ENCODE measurements at regions not wholly inside any gene's neighbourhood (a gene's known extent, or its start where the extent isn't known, plus 50 kb on each side); places are given as distances from the start of the nearest gene placed in this dataset.
"Not testable (repeated sequence)": the region's sequence is repeated elsewhere in the genome, so short reads cannot be mapped to it uniquely, and the experiment has no call there.

DNA sequence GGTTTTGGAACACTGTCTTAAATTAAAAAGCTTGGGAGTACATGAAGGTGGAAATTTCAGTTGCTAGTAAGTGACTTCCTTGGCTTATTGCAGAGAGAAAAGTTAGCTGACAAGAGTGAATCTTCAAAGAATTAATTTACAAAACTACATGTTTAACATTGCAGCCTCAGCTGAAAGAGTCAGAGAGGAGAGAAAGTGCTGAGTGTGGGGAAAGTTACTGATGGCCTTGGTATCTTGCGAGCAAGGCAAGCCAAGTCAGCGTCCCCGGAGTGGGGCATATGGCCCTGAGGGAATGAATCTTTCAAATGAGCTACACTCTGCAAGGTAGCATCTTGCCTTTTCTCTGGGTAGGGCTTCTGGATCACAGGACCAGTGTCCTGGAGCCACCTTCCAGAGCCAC, 131.3 kb downstream of the LPIN1 start:
- FAIRE-seq (no peak), DNase-seq (ENCODE audit: insufficient read length, low spot score) (no peak)

DNA sequence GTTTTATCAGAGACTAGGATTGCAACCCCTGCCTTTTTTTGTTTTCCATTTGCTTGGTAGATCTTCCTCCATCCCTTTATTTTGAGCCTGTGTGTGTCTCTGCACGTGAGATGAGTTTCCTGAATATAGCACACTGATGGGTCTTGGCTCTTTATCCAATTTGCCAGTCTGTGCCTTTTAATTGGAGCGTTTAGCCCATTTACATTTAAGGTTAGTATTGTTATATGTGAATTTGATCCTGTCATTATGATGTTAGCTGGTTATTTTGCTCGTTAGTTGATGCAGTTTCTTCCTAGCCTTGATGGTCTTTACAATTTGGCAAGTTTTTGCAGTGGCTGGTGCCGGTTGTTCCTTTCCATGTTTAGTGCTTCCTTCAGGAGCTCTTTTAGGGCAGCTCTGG, 138.8 kb downstream of the LPIN1 start:
- FAIRE-seq; DNase-seq (ENCODE audit: insufficient read length, low spot score): not testable (repeated sequence)

DNA sequence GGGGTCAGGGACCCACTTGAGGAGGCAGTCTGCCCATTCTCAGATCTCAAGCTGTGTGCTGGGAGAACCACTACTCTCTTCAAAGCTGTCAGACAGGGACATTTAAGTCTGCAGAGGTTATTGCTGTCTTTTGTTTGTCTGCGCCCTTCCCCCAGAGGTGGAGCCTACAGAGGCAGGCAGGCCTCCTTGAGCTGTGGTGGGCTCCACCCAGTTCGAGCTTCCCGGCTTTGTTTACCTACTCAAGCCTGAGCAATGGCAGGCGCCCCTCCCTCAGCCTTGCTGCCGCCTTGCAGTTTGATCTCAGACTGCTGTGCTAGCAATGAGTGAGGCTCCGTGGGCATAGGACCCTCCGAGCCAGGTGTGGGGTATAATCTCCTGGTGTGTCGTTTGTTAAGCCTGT, 140.5 kb downstream of the LPIN1 start:
- DNase-seq (ENCODE audit: insufficient read length, low spot score); FAIRE-seq: not testable (repeated sequence)

DNA sequence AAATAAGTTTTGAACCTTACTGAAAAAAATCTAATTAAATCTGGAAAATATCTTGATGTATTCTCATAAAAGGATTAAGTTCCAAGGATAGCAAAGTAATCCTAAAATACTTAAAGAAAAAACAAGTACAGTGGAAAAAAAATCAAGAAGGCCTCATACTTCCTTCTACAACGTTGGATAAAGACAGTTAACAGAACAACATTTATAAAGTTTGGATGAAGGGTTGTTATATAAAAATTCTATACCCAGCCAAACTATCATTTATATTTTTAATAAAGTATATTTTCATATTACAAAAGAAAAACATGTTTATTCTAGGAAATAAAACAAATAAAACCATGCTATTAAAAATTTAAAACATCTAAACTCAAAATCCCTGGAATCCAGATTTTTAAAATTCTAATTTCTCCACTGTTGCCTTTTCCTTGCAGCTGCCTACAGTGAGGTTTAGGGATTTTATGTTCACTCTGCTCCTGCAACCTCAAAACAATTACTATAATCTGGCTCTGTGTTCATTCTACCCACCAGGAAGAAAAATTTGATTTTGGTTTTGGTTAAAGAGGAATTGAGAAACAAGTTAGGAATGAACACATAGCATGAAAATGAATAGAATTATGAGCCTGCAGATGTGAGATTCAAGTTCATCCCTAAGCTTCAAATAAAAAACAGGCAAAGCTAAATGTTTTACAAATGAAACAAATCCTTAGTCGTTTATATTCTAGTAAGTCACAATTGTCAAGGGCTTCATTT, 142.8 kb downstream of the LPIN1 start:
- FAIRE-seq: no peak
- DNase-seq (ENCODE audit: insufficient read length, low spot score): no peak

DNA sequence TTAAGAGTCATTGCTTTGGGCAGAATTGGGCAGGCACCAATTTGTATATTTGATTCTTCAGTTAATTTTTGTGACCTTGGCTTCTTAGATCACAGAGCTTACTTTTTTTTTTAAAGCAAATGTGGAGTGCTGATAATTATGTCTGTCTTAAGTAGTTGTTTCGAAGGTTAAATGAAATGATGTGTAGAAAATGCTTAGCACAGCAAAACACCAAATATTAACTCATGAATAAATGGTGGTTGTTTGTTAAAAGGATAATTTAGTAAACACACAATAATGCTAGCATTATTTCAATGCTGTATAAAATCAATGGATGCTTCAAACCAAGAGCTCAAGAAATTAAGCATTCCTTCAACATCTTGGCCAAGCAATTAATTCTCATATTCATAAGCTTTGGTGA, 143.4 kb downstream of the LPIN1 start:
- FAIRE-seq: no peak
- no peak for DNase-seq (ENCODE audit: insufficient read length, low spot score)

DNA sequence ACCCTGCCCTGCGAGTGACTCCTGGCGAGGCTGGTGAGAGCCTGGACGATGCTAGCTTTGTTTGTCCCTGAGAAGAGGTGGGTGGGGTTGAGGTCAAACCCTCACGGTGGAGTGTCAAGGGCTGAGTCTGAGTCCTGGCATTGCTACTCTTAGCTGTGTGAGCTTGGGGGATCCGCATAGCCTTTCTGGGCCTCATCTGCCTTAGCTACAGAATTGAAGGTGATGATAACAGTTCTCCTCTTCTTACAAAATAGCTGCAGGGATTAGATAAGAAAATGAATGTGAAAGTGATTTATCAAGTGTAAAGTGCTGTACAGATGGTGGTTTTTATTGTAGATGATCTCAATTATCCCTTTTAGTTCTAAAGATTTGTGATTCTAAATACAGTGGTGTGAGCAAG, 144.6 kb downstream of the LPIN1 start:
- no peak for FAIRE-seq
- no peak for DNase-seq (ENCODE audit: insufficient read length, low spot score)

DNA sequence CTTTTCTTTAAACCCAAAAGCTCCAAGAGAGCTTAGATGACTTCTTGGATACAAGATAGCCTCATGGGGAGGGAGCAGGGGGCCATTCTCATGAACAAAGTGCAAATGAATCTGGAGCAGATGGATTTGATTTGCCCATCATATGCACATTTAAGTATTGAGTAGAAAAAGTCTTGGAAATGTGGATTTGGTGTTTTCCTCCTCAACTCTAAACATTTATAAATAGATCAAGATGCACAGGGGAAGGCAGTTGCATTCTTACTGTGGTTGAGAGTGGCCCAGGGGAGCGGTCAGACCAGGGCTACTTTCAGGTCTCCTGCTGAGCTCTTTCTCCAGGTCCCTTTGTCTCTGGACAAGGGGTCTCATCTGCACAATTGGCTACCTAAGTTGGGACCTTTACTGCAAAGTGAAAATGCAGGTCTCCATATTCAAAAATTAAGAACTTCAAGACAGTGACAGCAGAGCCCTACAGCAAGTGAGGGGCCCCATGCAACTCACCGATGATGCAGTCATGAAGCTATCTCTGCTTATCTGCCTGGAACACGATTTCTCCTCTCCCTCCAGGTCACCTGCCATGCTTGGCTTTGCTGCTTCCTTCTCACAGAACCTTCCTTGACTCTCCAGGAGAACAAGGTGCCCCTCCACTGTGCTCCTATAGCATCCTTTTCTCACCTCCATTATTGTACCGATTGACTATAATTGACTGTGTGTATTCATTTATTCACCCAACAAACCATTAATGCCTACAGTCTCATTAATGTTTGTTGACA, 145.4 kb downstream of the LPIN1 start:
- DNase-seq (ENCODE audit: insufficient read length, low spot score) (no peak), FAIRE-seq (no peak)

DNA sequence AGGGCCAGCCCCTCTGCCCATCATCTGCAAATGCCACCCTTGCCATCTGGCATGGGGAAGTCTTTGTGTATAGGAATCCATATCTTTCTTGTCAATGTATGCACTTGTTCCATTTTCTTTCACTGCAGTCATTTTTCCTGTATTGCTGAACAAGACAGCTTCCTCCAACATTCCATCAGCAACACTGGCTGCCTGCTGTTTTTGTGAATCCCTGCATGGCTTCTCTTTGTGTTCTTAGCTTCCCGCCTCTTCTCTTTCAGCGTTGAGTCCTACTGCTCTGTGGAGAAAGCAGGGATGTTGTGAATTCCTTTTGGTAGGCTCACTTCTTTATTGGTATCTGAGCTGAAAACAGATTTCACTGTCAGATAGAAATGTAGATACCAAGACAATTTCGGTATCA, 150.0 kb downstream of the LPIN1 start:
- FAIRE-seq: no peak
- DNase-seq (ENCODE audit: insufficient read length, low spot score): no peak

DNA sequence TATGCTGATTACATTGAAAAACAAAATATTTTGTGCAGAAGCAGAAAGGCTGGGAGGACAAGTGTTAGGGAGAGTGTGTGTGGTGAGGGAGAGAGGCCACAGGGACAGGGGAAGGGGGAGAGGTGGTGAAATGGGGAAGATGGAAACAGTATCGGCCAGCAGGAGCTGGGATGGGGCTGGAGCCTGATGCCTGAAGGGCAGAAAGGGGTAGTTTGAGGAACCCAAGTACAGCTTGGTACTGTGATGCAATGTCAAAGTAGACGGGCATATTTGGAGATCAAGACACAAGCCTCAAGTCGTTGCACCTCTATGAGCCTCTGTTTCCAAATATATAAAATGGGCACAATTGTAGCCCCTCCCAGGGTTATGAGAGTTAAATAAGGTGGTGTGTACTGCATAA, 152.1 kb downstream of the LPIN1 start:
- DNase-seq (ENCODE audit: insufficient read length, low spot score) (no peak), FAIRE-seq (no peak)

DNA sequence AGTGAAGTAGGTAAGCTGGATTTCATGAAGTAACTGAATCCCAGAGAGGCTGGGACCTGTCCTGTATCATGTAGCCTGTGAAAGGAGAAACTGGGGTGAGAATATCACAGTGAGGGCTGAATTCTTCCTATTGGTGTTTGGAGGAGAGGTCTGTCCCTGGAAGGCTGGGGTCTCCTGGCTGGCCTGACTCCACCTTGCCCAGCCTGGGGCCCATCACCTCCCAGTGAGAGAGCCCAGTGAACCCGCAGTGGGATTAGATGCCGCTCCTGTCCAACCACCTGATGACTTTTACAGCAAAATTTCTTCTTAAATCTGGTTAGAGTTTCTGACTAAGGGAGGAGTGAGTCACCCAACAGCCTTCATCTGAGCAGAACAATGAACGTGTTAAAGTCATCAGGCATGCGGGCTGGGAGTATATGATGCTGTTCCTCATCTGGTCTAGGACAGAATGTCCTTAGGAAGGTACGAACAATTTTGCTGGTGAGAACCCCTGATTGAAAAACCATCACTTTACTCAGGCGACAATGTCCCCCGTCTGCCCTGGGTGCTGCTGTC, 152.9 kb downstream of the LPIN1 start:
- no peak for FAIRE-seq
- DNase-seq (ENCODE audit: insufficient read length, low spot score): no peak

DNA sequence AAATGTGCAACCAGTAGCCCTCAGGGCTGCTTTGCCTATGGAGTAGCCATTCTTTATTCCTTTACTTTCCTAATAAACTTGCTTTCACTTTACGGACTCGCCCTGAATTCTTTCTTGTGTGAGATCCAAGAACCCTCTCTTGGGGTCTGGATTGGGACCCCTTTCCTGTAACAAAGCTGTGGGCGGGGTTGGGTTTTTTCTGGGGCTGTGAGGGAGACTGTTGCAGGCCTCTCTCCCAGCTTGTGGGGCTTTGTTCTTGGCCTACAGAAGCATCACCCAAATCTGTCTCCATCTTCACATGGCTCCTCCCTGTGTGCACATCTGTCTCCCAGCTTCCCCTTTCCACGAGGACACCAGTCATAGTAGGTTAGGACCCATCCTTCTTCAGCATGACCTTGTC, 154.5 kb downstream of the LPIN1 start:
- FAIRE-seq; DNase-seq (ENCODE audit: insufficient read length, low spot score): not testable (repeated sequence)

DNA sequence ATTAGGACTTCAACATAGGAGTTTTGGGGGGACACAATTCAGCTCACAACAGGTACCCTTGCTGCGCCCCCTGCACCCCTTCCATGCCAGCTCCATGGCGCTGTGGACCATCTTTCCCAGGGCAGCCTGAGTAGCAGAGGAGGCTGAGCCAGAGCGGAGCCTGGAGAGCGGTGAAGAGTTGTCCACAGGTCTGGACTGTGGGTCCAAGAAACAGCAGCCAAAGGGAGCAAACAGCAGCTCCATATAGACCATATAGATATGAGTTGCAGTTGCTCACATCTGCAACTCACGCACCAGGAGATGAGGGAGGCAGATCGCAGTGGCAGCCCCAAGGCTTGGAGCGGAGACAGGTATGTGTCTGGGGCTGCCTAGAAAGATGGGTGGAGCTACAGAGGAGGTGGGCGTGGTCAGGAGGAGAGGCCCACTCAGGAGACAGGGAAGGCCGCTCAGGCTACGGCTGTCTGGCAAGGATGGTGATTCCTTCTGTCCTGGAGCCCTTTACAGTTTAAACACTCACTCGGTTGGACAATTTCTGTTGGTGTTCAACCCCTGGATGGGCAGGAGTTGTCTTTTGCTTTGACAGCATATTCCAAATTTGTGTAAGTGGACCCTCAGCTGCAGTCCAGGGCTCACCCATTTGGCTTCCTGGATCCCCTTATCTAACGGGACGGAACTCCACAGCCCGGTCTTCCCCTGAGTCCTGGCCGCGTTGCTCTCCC, 155.1 kb downstream of the LPIN1 start:
- FAIRE-seq (no peak), DNase-seq (ENCODE audit: insufficient read length, low spot score) (no peak)

DNA sequence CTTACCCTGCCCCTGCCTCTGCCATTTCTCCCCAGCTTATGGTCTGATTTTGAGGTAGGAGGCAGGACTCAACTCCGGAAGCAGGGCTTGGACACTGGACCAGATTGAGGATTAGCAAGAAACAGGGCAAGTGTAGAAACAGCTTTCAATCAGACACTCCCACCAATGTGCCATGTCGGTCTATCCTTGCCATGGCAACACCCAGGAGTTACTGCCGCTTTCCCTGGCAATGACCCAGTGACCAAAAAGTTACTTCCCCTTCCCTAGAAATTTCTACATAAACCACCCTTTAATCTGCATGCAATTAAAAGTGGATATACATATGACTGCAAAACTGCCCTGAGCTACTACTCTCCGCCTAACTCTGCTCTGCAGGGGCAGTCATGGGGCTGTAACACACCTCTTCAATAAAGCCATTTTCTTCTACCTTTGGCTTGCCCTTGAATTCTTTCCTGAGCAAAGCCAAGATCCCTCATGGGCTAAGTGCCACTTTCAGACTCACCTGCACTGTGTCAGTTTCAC, 156.7 kb downstream of the LPIN1 start:
- FAIRE-seq (no peak), DNase-seq (ENCODE audit: insufficient read length, low spot score) (no peak)

DNA sequence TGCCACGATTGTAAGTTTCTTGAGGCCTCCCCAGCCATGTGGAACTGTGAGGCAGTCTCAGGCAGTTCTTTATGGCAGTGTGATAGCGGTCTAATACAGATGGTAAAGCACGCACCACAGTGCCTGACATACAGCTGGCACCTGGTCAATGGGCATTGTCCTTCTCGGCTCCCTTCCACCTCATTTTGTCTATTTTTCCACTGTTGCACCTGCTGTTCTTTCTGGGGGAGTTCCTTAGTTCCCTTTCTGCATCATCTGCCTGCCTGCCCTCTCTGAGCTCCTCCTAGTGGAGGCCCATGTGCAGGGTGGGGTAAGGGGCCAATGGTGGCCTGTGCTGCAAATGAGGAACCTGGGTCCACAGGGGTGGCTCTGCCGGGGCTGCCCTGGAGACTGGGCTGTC, 157.6 kb downstream of the LPIN1 start:
- DNase-seq (ENCODE audit: insufficient read length, low spot score): no peak
- FAIRE-seq: no peak

DNA sequence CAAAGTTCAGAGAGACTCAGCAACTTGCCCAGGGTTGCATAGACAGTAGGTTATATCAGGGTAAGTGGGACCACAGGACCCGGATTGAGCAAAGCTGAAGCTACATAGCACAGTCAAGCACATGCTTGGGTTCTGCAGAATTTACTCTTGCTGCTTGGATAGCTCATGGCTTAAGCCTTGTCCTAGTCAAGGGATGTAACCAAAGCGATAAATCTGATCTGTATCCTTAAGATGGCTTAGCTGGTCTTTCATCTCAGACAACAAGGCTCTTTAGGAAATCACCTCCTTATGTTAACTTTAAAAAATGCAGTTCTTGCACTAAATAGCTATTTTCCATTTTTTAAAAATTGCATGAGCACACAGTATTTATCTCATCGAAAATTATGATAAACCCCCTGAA, 158.5 kb downstream of the LPIN1 start:
- no peak for DNase-seq (ENCODE audit: insufficient read length, low spot score)
- no peak for FAIRE-seq

DNA sequence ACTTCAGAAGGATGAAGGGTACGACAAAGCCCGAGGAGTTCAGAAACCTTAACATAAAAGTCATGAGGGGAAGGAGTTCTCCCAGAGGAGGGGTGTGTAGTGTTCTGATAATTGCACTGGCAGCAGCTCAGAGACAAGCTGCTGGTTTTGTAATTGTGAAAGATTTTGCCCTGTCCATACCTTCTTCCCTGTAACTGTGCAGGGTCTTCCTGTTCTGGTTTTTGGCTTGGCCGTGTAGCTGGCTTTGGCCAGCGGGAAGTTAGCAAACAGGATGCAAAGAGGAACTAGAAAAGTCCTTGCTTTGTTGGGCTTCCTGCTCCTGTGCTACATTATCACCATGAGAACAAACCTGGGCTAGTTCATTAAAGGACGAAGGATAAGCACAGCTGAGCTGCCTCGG, 160.8 kb downstream of the LPIN1 start:
- DNase-seq (ENCODE audit: insufficient read length, low spot score) (no peak), FAIRE-seq (no peak)

DNA sequence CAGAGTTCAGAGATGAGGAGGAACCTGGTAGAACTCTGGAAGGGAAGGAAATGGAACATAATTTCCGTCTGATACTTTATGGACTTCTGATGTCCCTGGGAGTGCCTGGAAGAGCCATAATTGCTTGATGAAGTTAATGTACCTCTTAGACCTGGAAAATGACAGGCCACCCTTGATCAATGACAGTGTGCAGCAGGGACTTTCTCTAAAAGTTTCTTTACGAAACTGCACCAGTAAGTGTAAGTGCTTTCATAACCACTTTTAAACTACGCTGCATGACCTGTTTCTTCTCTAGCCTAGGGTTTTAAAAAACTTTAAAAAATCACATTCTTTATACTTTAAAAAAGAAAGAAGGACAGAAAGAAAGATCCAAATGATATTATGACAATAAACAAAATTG, 164.5 kb downstream of the LPIN1 start:
- no peak for DNase-seq (ENCODE audit: insufficient read length, low spot score)
- FAIRE-seq: no peak

DNA sequence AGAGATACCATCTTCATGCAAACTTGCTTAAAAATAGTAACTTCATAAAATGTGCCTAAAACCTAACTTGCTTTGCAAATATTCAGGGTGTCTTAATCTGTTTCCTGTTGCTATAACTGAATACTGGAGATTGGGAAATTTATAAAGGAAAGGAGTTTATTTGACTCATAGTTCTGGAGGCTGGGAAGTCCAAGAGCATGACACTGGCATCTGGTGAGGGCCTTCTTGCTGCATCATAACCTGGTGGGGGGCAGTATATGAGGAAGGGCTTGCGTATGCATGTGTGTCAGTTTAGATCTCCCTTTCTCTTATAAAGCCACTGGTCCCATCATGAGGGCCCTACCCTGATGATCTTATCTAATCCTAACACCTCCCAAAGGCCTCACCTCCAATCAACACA, 166.5 kb downstream of the LPIN1 start:
- FAIRE-seq: no peak

DNA sequence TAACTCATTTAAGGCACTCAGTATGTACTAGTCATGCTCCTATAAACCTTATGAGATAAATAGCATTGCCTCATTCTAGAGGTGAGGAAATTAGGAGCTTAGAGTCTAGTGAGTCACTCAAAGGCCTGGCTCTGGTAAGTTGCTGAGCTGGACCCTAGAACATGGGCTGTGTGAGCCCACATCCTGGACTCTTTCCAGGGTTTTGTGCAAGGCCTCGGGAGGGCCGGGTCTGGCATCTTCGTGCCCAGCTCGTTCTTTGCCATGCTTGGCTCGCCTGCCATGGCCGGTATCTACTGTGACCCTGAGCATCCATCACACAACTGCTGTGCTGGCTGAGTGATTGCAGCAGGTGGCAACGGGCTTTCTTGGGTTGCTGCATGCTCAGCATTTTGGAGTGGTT, 168.0 kb downstream of the LPIN1 start:
- no peak for DNase-seq (ENCODE audit: insufficient read length, low spot score)
- FAIRE-seq: no peak

More for the DNA sequence above, 166.5 kb downstream of the LPIN1 start:
- DNase-seq (ENCODE audit: insufficient read length, low spot score): no peak

DNA sequence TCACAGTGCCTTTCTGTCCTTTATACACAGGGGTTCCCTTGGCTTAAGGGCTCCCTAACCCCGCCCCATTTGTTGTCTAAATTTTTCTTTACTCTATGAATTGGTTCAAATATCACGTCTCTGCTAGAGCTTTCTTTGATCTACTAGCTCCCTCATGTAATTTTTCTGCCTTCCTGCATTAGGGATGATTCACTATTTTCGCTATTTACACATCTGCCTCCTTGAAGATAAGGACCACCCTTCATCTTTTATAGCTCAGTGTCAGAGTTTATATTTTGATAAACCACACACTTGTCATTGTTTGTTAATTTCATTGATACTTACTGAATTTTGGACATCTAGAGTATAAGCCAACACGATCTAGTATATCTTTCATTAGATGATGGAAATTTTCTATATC, 169.2 kb downstream of the LPIN1 start:
- DNase-seq (ENCODE audit: insufficient read length, low spot score) (no peak), FAIRE-seq (no peak)

DNA sequence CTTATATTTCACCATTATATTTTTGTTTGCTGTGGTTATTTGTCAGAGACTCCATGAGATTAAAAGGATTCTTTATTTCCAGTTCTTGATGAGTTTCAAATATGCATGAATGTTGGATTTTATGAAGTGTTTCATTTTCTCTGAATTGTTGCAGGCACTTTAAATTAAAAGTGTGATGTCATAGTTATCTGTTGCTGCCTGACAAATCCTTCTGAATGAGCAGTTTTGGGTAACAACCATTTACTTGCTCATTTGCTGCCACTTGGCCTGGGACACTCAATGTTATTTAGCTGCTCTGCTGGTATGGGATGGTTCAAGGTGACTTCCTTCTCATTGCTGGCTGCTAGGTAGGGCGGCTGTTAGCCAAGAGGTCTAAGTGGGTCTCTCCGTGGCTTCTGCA, 173.5 kb downstream of the LPIN1 start:
- FAIRE-seq (no peak), DNase-seq (ENCODE audit: insufficient read length, low spot score) (no peak)
